ENCODE measurements at regions not wholly inside any gene's neighbourhood (a gene's known extent, or its start where the extent isn't known, plus 50 kb on each side); places are given as distances from the start of the nearest gene placed in this dataset.
"Not testable (repeated sequence)": the region's sequence is repeated elsewhere in the genome, so short reads cannot be mapped to it uniquely, and the experiment has no call there.

- no peak for DNase-seq
Observed at GRCh38 chr18:70961939-70962338, 673.1 kb downstream of the SOCS6 start.

DNA sequence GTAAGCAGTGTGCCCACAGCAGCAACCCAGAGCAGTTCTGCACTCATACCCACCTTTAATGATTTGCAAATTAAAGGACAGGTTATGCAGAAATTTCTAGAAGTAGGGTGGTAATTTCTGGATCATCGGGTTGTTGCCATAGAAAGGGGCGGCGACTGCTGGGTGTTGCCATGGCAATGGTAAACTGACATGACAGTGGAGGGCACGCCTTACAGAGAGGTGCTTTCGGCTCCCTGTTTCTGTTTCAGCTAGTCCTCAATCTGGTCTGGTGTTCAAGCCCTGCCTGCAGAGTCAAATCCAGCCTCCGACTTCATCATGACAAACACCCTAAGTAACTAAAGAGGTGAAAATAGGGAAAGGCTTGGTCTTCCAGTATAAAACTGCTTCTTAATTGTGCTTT, 667.7 kb downstream of the SOCS6 start:
- no peak for DNase-seq

- no peak for DNase-seq
Observed at GRCh38 chr18:70936160-70936559, 647.3 kb downstream of the SOCS6 start.

- DNase-seq = peak; percentile 14
Observed at GRCh38 chr18:70931942-70932814, 643.3 kb downstream of the SOCS6 start.

GRCh38 chr18:70920840-70921374, 632.1 kb downstream of the SOCS6 start:
- no peak for DNase-seq

GRCh38 chr18:70907673-70908072, 618.8 kb downstream of the SOCS6 start:
- DNase-seq = no peak

GRCh38 chr18:70892381-70892780, 603.5 kb downstream of the SOCS6 start:
- no peak for DNase-seq

GRCh38 chr18:70870292-70870691, 581.4 kb downstream of the SOCS6 start:
- no peak for DNase-seq

- DNase-seq = no peak
Observed at GRCh38 chr18:70848329-70848728, 559.5 kb downstream of the SOCS6 start.

GRCh38 chr18:70840649-70841048, 551.8 kb downstream of the SOCS6 start:
- no peak for DNase-seq

DNA sequence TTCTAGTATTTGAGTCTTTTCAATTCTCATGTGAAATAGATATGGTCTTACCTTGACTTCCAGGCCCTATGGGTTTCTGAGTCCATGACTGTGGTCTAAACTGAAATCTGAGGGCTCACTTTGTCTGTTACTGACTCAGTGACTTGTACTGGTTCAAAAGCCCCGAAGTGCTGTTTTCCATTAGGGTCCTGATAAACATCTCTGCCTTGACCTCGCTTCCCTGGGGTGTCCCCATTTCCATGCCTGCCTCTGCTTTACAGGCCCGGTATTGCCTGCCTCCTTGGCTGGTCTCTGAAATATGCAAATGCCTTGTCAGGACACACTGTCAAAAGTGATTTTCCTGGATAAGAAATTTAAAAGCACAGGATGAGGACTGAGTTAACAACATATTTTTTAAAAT, 538.8 kb downstream of the SOCS6 start:
- no peak for DNase-seq

DNA sequence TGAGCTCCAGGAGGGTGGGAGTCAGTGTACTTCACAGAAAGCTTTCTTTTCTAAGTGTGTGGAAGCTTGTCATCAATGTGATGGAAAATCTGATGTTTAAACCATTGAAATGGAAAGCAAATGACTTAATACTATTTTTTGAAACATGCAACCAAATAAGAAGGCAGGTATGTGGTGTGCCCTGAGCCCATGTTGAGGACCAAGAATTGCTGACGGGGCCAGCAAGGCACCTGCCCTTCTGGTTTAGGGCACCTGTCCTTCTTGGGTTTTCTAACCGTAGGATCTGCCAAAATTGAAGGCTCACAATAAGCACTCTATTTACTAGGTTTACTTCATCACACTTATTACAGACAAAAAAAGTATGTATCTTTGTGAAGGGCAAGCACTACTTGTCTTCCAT, 537.7 kb downstream of the SOCS6 start:
- no peak for DNase-seq

DNA sequence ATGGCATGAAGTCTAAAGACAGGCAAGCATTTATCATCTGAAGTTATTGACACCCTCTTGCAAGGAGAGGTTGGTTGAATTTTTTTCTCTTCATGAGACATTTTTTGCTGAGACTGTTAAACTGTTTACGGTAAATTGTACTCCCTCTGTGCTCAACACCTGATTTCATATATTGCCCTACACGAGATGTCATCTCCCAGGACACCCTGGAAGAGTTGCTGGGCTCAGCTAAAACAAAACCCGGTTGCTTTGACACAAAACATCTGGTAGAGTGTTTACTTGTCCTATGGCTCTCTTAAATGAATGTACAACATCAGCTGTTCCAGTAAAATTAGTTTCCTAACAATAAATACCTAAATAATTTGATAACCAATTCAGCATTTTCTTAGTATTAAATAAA, 533.8 kb downstream of the SOCS6 start:
- DNase-seq = no peak

GRCh38 chr18:70822117-70822516, 533.3 kb downstream of the SOCS6 start:
- no peak for DNase-seq

GRCh38 chr18:70808481-70809056, 519.7 kb downstream of the SOCS6 start:
- no peak for DNase-seq

GRCh38 chr18:70781860-70782453, 493.1 kb downstream of the SOCS6 start:
- DNase-seq = peak; percentile 68

- DNase-seq = not testable (repeated sequence)
Observed at GRCh38 chr18:70766254-70766653, 477.4 kb downstream of the SOCS6 start.

GRCh38 chr18:70762812-70763211, 474.0 kb downstream of the SOCS6 start:
- no peak for DNase-seq

DNA sequence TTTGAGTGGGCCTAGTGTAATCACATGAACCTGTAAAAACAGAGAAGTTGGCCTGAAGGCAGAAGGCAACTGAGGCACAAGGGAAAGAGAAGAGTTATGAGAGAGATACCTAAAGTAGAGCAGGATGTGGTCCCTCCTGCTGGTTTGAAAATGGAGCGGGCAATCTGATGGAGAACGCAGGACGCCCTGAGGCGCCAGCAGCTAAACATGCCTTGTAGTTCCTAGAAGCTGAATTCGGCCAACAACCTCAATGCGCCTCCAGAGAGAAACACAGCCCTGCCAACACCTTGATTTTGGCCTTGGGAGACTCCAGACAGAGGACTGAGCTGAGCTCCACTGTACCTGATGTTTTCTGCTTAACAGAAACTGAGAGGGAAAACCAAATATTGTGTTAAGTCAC, 469.9 kb downstream of the SOCS6 start:
- DNase-seq = no peak

DNA sequence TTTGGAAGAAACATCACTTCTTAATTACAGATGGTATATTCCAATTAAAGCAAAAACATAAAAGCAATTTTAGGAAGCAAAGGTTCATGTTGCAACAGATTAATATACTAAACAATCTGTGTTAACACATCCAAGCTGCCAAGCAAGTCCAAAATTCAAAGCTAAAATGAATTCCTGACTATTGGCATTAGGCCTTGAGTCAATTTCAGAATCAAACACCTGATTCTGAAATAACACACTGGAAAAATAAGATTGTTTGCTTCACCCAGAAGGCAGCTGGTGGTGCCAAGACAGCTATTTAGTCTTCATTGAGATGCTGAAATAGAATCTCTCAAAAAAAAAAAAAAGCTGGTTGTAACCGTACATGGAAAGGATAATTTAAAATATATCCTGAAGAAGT, 465.6 kb downstream of the SOCS6 start:
- no peak for DNase-seq

GRCh38 chr18:70732916-70733315, 444.1 kb downstream of the SOCS6 start:
- no peak for DNase-seq

DNA sequence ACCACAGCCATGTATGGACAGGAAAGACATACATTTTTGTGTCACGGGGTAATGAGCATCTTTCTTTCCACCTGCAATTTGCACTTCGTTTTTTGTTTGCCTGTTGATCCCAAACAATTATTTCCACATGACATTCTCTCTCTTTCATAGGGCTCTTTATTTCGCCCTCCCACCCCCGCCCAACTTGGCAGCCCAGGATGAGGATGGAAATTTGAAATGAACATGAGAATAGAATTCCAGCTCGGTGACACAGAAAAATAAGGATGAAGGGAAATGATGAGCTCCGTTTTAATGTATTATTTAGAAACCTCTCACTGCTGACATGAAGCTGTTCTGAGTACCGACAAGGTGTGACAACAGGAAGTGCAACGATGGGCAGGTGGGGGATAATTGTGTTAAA, 443.3 kb downstream of the SOCS6 start:
- DNase-seq = no peak

DNA sequence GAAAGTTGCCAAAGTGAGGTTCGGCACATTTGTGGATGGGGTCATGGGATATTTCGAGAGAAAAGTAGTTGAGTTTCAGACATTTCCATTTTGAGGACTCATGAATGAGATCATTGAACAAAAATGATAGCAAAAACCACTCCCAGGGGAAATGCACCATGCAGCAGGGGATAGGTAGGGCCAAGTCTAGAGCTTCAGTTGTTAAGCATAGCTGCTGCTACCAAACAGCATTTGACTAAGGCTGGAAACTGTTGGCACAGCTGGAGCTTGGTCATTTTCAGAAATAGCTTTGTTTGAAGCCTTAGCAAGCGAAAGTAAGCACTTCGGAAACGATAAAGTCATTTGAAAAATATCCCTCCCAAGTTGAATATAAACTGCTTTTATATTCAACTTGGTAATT, 431.8 kb downstream of the SOCS6 start:
- DNase-seq = no peak

DNA sequence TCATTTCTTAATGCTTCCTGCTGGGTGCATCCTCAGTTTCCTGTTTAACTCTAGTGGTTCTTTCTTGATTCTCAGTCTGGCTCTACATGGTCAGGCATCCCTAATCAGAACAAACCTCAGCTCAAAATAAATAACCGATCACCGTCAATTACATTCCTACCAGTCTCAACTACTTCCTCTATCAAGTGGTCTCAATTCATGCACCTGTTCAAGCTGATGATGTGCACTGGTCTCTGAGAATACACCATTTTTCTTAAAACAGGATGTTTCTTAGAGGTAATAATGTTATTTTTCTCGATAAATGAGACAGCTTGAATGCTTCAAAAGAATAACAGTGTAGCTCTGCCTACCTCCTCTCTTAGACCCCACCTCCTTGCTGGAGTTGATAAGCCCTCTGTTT, 420.9 kb downstream of the SOCS6 start:
- no peak for DNase-seq

All from CD4-positive, alpha-beta T cell treated with Interleukin-21 for 1 hour (primary cell).